ENCODE measurements at regions not wholly inside any gene's neighbourhood (a gene's known extent, or its start where the extent isn't known, plus 50 kb on each side); places are given as distances from the start of the nearest gene placed in this dataset.
"Not testable (repeated sequence)": the region's sequence is repeated elsewhere in the genome, so short reads cannot be mapped to it uniquely, and the experiment has no call there.

DNA sequence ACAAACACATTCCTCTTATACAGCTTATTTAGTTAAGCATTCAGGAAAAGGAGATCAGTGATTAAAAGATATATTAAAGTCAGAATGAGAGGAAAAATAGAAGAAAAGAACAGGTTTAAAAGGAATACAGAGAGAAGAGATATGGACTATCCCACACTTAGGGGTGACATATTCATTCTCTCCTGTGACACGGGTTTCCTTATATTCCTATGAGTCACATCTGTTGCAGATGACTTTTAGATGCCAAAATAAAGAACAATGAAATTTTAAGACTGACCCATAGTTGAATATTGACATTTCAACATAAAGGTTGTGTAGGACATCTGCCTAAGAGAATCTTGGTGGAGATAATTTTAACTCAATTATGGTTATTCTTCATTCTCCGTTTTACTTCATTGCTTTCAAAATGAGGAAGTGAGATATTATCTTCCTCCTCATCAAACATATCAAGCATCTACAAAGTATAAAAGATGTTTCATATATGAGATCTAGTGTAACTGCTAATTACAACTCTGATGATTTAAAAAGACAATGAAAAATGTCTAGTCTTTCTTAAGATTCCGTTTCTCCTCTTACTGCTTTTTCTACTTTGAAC is 1336.7 kb upstream of the CITED2 start:
- Histone ChIP-seq H4K8ac (ENCODE audit: low read depth, low read length) (no peak overlapping the region), H2BK5ac (ENCODE audit: low read length) (no peak overlapping the region), H3K4ac (ENCODE audit: low read depth, low read length) (no peak overlapping the region), H2AK5ac (ENCODE audit: low read length) (no peak overlapping the region), H2BK15ac (replicated peaks; ENCODE audit: low read depth) (no peak overlapping the region), H3K27ac (ENCODE audit: low read depth, low read length) (no peak overlapping the region), H3K4me2 (ENCODE audit: low read length) (no peak overlapping the region), H3K4me3 (ENCODE audit: low read length) (no peak overlapping the region), H2BK120ac (ENCODE audit: low read depth, low read length) (no peak overlapping the region), H3K79me1 (ENCODE audit: low read length) (no peaks in the 10 kb centered on the region), H4K5ac (ENCODE audit: low read length) (no peak overlapping the region), H3K9ac (ENCODE audit: low read length) (no peak overlapping the region), H3K4me1 (ENCODE audit: control insufficient read depth, low read depth, low read length) (no peaks in the 10 kb centered on the region), H3K56ac (ENCODE audit: low read length) (no peak overlapping the region), H3K27me3 (ENCODE audit: insufficient read depth, low read length, poor library complexity) (no peaks in the 10 kb centered on the region), H3K23ac (ENCODE audit: low read length) (no peak overlapping the region), H3K18ac (ENCODE audit: low read length) (no peak overlapping the region), H3K79me2 (ENCODE audit: control insufficient read depth, insufficient read depth, low read length) (no peaks in the 10 kb centered on the region), H3K36me3 (ENCODE audit: control insufficient read depth, insufficient read depth, low read length) (no peaks in the 10 kb centered on the region)
- no peak for DNase-seq
- no CpG with 5 or more reads among the region's 3 CpGs for WGBS (ENCODE audit: extremely low coverage, insufficient coverage, low lambda C conversion rate)

DNA sequence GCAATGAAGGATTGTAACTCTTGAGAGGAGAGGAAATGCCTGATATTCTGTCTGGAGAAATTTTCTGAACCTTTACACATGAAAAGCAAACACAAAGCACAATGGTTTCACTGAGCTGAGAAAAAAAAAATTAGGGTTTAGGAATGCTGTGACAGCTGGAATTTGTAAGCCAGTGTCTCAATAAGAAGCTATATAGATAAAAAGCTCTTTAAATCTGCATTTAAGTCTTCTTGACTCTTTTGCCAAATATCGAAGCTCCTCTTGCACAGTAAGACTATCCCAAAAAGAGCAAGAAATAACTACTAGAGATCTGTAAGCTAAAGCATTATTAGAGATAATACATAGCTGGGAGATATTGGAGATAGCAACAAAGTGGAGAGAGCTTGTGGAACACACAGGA is 1334.0 kb upstream of the CITED2 start:
- Histone ChIP-seq H3K27ac (ENCODE audit: low read depth, low read length) (no peak overlapping the region), H3K4me2 (ENCODE audit: low read length) (no peak overlapping the region), H3K4me3 (ENCODE audit: low read length) (no peak overlapping the region), H3K79me2 (ENCODE audit: control insufficient read depth, insufficient read depth, low read length) (no peaks in the 10 kb centered on the region), H3K4ac (ENCODE audit: low read depth, low read length) (no peak overlapping the region), H4K5ac (ENCODE audit: low read length) (no peak overlapping the region), H2BK120ac (ENCODE audit: low read depth, low read length) (no peak overlapping the region), H2BK5ac (ENCODE audit: low read length) (no peak overlapping the region), H2AK5ac (ENCODE audit: low read length) (no peak overlapping the region), H3K4me1 (ENCODE audit: control insufficient read depth, low read depth, low read length) (no peaks in the 10 kb centered on the region), H3K9ac (ENCODE audit: low read length) (no peak overlapping the region), H4K8ac (ENCODE audit: low read depth, low read length) (no peak overlapping the region), H3K27me3 (ENCODE audit: insufficient read depth, low read length, poor library complexity) (no peaks in the 10 kb centered on the region), H3K18ac (ENCODE audit: low read length) (no peak overlapping the region), H3K23ac (ENCODE audit: low read length) (no peak overlapping the region), H3K36me3 (ENCODE audit: control insufficient read depth, insufficient read depth, low read length) (no peaks in the 10 kb centered on the region), H3K79me1 (ENCODE audit: low read length) (no peaks in the 10 kb centered on the region), H2BK15ac (replicated peaks; ENCODE audit: low read depth) (no peak overlapping the region), H3K56ac (ENCODE audit: low read length) (no peak overlapping the region)
- no CpG with 5 or more reads among the region's 1 CpG for WGBS (ENCODE audit: extremely low coverage, insufficient coverage, low lambda C conversion rate)
- DNase-seq, result no peak

DNA sequence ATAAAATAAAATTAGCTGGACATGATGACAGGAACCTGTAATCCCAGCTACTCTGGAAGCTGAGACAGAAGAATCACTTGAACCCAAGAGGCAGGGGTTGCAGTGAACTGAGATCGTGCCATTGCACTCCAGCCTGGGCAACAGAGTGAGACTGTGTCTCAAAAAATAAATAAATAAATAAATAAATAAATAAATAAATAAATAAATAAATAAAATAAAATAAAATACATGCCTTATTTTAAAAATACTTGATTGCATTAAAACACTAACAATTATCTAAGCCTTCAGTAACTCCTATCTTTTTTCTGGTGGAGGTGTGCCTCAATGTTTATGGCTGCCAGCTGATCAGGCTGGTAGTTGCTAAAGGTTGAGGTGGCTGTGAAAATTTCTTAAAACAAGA is 1329.6 kb upstream of the CITED2 start:
- WGBS (ENCODE audit: extremely low coverage, insufficient coverage, low lambda C conversion rate), result no CpG with 5 or more reads among the region's 1 CpG
- not testable (repeated sequence) for DNase-seq; H4K5ac ChIP-seq (ENCODE audit: low read length); H3K4me2 ChIP-seq (ENCODE audit: low read length); H2BK120ac ChIP-seq (ENCODE audit: low read depth, low read length); H3K27me3 ChIP-seq (ENCODE audit: insufficient read depth, low read length, poor library complexity); H3K56ac ChIP-seq (ENCODE audit: low read length); H2BK5ac ChIP-seq (ENCODE audit: low read length); H3K79me2 ChIP-seq (ENCODE audit: control insufficient read depth, insufficient read depth, low read length); H2AK5ac ChIP-seq (ENCODE audit: low read length); H3K4me3 ChIP-seq (ENCODE audit: low read length); H3K27ac ChIP-seq (ENCODE audit: low read depth, low read length); H3K4me1 ChIP-seq (ENCODE audit: control insufficient read depth, low read depth, low read length); H3K4ac ChIP-seq (ENCODE audit: low read depth, low read length); H2BK15ac ChIP-seq (replicated peaks; ENCODE audit: low read depth); H4K8ac ChIP-seq (ENCODE audit: low read depth, low read length); H3K36me3 ChIP-seq (ENCODE audit: control insufficient read depth, insufficient read depth, low read length); H3K23ac ChIP-seq (ENCODE audit: low read length); H3K9ac ChIP-seq (ENCODE audit: low read length); H3K18ac ChIP-seq (ENCODE audit: low read length); H3K79me1 ChIP-seq (ENCODE audit: low read length)

DNA sequence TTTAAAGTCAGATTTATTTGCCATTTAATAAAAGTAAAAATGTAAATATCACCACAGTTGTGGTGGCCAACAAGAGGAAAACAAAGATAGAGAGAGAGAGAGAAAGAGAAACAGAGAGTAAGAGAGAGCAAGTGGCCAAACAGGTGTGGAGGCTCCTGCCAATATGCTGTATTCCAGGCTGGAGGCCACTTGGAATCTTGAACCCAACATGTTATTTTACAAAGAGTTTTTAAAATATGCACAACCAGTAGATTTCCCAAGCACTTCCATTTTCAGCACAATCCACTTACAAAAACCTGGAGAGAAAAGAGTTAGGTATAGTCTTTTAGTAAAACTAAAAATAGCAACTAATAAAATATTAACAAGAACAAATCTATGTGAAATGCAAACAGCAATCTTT is 1323.1 kb upstream of the CITED2 start:
- Histone ChIP-seq H3K23ac (ENCODE audit: low read length) (no peak overlapping the region), H3K27ac (ENCODE audit: low read depth, low read length) (no peak overlapping the region), H3K79me1 (ENCODE audit: low read length) (no peaks in the 10 kb centered on the region), H3K4ac (ENCODE audit: low read depth, low read length) (no peak overlapping the region), H3K4me3 (ENCODE audit: low read length) (no peak overlapping the region), H2BK15ac (replicated peaks; ENCODE audit: low read depth) (no peak overlapping the region), H4K5ac (ENCODE audit: low read length) (no peak overlapping the region), H3K4me1 (ENCODE audit: control insufficient read depth, low read depth, low read length) (no peaks in the 10 kb centered on the region), H4K8ac (ENCODE audit: low read depth, low read length) (no peak overlapping the region), H3K27me3 (ENCODE audit: insufficient read depth, low read length, poor library complexity) (no peaks in the 10 kb centered on the region), H3K4me2 (ENCODE audit: low read length) (no peak overlapping the region), H2BK5ac (ENCODE audit: low read length) (no peak overlapping the region), H3K36me3 (ENCODE audit: control insufficient read depth, insufficient read depth, low read length) (no peaks in the 10 kb centered on the region), H2BK120ac (ENCODE audit: low read depth, low read length) (no peak overlapping the region), H3K9ac (ENCODE audit: low read length) (no peak overlapping the region), H3K18ac (ENCODE audit: low read length) (no peak overlapping the region), H3K79me2 (ENCODE audit: control insufficient read depth, insufficient read depth, low read length) (no peaks in the 10 kb centered on the region), H3K56ac (ENCODE audit: low read length) (no peak overlapping the region), H2AK5ac (ENCODE audit: low read length) (no peak overlapping the region)
- no peak for DNase-seq

DNA sequence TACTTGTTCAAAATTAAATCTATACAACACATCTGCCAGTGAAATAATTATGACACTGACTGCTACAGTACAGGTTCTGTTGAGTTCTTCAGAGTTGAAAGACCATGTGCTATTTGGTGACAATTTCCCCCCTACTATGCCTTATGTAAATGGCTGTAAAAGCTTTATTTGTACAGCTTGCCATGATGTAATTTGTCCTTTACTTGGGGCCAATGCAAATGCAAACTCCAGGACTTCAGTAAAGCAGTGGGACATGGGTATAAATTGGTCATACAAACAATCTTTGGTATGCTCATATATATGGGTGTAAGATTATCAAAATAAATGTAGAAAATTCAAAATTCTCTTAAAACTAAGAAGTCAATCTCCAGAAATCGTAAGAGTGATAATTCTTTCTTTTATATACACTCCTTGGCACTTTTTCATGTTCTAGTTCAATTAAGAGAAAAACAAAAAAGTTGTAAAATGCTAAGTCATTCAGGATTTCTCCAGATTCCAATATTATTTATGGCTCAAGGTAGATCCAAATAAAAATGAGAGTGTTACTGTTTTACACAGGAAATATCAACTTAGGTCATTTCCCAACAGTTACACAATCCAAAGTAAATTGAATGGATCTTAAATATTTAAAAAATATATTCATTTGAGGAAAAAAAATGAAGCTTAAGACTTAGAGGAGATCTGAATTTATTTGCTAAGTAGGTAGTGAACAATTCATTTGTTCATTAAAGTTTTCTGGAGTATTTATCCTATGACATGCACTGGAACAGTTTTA is 1310.5 kb upstream of the CITED2 start:
- Histone ChIP-seq H3K27ac (ENCODE audit: low read depth, low read length) (no peak overlapping the region), H3K18ac (ENCODE audit: low read length) (no peak overlapping the region), H3K23ac (ENCODE audit: low read length) (no peak overlapping the region), H3K36me3 (ENCODE audit: control insufficient read depth, insufficient read depth, low read length) (no peaks in the 10 kb centered on the region), H3K79me2 (ENCODE audit: control insufficient read depth, insufficient read depth, low read length) (no peaks in the 10 kb centered on the region), H2BK120ac (ENCODE audit: low read depth, low read length) (no peak overlapping the region), H3K9ac (ENCODE audit: low read length) (no peak overlapping the region), H3K79me1 (ENCODE audit: low read length) (no peaks in the 10 kb centered on the region), H4K5ac (ENCODE audit: low read length) (no peak overlapping the region), H2BK5ac (ENCODE audit: low read length) (no peak overlapping the region), H3K56ac (ENCODE audit: low read length) (no peak overlapping the region), H3K27me3 (ENCODE audit: insufficient read depth, low read length, poor library complexity) (no peaks in the 10 kb centered on the region), H3K4ac (ENCODE audit: low read depth, low read length) (no peak overlapping the region), H3K4me3 (ENCODE audit: low read length) (no peak overlapping the region), H4K8ac (ENCODE audit: low read depth, low read length) (no peak overlapping the region), H2BK15ac (replicated peaks; ENCODE audit: low read depth) (no peak overlapping the region), H3K4me2 (ENCODE audit: low read length) (no peak overlapping the region), H3K4me1 (ENCODE audit: control insufficient read depth, low read depth, low read length) (no peaks in the 10 kb centered on the region), H2AK5ac (ENCODE audit: low read length) (no peak overlapping the region)
- no CpG with 5 or more reads among the region's 1 CpG for WGBS (ENCODE audit: extremely low coverage, insufficient coverage, low lambda C conversion rate)
- no peak for DNase-seq

Measured in mesendoderm (in vitro differentiated cells).